Right renal cortex interstitium (tissue), 3 donors: ENCODE measurements at regions not wholly inside any gene's neighbourhood (a gene's known extent, or its start where the extent isn't known, plus 50 kb on each side); places are given as distances from the start of the nearest gene placed in this dataset.

Source experiments
- DNase-seq, 3 donors: peaks; one replicate each; pipeline ENCODE4 v3.0.0-alpha.2; 2013; ENCODE audit warnings: low read depth in 3 of 3, low spot score in 2 of 3

DNA sequence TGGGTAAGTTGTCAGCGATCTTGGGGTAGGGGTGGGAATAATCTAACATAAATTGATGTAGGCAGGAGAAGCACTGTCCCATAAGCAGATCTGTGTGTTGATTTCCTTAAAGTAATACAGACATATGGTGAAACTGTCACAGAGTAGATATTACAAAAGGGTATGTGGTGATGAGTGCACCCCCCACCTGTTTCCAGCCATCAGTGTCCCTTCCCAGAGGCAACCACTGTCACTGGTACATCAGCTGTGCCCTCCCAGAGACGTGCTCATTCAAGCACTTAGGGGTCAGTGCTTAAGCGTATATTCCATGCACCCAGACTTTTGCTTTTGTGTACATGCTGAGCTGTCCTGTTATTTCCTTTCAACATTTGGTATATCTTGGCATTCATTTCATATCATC is 94.3 kb upstream of the PITX1 start:
- no peak for DNase-seq

DNA sequence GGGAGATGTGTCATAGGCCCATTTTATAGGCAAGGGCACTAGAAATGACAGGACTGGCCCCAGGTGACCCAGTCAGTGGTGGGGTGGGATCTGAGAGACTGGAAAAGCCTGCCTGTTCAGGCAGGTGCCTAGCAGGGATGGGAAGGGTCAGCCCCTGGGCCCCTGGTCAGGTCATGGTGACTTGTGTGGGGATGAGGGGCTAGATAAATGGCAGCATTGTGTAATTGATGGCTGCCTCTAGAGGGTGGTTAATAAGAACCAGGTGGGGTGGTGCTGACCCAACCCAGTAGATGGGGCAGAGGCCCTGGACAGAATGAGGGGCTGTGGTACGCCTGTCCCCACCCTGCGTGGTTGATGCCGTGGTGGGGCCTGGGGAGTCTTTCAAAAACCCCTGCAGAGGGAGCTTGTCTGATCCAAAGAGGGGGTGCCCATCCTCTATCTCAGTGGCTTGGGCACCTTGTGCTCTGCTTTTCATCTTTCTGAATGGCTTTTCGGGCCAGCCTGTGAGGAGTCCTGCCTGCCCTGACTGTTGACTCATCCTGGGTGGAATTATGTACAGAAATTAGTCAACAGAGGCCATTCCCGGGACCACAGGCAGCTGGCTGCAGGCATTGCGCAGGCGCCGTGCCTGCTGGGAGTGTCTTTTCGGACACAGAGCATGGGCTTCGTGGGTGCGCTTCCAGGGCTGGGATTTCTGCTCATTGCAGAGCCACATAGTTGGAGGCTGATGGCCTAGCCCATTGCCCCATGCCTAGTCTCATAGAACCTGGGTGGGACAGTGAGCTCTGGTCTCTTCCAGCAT is 93.6 kb upstream of the PITX1 start:
- DNase-seq, result no peak

DNA sequence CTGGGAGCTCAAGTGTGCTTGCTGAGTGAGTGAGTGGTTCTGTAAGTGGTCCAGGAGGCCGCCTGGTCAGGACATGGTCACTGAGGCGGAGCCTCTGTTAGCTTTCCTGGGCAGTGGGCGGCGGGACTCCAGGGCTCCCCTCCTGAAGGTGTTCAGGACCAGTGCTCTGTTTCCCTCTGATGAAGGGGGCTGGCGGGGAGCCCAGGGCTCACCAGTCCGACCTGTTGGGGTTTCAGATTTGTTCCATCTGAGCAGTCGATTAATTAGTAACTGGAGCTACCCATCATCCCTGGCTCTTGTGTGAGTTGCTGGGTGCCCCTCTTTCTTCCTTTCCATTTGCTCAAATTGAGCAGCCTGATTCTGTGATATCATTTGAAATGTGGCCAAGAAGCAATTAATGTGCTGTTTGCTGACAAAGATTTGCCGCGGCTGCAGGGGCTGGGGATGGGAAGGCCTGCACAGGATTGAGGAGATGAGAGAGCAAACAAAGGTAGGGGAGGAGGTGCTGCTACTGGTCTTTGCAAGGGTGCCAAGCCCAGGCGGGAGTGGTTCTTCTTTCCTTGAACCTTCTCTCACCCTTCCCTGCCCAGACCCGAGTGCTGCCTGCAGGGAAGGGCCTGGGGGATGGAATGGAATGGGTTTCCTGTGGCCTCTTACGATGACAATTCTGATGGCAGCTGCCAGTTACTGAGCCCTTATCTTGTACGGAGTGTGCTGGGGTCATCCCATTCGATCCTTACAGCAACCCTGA is 92.8 kb upstream of the PITX1 start:
- DNase-seq, result peak in 2 of 3 donors; percentile 51 to 53

DNA sequence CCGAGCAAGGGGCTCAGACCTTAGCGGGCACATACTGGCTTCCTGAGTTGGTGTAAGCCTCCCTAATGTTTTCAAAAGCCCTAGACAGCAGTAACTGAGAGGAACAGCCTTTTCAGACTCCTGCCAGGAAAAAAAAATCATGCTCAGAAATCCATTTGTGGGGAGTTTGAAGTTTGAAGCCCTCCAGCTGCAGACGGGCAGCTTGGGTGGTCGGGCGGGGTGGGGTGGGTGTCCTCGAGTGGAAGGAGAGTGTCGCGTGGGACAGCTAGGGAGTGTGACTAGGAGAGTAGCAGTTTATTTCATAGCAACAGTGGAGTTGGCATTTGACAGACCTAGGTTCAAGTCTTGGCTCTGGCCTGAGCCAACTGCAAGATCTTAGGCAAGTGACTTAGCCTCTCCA is 90.7 kb upstream of the PITX1 start:
- no peak for DNase-seq

DNA sequence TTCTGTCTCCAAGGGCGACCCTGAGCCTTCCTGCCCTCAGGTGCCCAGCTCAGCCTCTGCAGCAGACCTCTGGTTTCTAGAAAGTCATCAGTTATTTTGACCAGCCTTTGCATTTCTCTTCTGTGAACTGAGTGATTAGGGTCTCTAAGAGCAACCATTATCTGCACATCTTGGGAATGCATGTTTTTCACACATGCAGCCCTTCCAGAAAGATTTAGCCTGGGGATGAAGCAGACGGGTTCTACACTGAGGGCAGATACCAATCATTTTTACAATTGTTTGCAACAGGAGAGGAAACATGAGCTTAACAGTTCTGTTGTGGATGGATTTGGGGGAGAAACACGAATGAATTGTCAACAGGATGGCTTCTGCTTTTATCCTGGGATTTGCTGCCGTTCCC is 90.1 kb upstream of the PITX1 start:
- DNase-seq, result no peak

DNA sequence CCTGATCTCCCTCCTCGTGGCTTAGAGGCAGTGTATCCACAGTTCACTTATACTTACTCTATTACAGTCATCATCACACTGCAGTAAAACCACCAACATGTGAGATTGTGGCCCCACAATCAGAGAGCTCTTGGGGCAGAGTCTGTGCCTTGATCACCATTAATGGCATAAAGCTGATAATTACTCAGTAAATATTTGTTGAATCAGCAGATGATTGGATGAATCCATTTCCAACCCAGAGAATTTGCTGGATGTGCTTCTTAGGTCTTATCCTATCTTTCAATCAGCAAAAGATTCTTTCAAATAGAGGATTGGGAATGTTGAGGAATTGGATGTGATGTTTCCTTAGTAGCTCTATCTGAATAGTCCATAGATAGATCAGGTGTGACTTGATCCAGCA is 88.8 kb upstream of the PITX1 start:
- DNase-seq, result no peak

DNA sequence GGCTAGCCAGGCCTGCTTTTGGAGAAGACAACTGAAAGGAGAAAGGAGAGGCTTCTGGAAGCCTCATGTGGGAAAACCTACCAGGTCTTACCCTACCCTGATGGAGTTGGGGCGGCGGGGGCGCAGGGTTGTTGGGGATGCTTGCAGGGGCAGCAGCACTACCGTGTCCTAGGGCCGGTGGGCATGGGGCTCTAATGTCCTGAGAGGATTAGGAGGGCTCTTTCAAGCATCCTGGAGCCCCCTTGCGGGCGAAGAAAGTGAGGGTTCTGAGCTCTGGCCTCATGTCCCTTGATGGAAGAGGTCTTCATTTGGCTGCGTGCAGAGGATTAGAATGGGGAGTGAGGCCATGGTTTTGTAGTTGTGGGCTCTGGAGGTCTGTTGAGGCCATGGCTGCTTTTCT is 86.9 kb upstream of the PITX1 start:
- DNase-seq, result no peak

DNA sequence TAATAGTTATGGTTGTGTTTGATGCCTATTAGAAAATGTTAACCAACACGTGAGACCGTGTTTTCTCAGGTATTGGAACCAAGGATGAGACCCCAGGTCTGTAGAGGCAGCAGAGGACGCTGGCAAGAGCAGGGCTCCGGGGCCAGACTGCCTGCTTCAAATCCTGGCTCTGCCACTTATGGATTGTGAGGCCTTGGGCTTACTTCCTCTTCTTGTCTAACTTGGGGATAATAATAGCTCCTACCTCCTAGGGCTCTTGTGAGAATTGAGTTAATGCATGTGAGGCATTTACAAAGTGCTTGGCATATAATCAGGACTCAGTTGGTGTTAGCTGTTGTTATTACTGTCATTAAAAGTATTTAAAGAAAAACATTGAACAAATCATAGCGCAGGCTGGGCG is 85.5 kb upstream of the PITX1 start:
- DNase-seq, result no peak

DNA sequence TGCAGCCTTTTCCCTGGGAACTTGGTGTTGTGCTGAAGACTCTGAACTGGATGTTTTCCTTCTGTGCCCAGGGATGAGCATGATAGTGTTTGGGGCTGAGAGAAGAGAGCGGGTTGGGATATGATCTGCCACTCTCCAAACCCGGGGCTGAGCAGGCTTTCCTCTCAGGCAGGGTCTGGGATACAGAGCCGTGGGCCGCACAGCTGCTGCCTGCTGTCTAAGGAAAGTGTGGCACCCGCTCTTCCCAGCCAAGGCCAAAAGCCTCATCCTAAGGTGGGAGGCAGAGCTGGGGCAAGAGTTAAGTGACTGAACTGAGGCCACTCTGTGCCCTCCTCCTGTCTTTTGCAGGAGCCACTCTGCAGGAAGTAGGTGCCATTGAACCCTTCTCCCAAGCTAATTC is 83.6 kb upstream of the PITX1 start:
- DNase-seq, result no peak

DNA sequence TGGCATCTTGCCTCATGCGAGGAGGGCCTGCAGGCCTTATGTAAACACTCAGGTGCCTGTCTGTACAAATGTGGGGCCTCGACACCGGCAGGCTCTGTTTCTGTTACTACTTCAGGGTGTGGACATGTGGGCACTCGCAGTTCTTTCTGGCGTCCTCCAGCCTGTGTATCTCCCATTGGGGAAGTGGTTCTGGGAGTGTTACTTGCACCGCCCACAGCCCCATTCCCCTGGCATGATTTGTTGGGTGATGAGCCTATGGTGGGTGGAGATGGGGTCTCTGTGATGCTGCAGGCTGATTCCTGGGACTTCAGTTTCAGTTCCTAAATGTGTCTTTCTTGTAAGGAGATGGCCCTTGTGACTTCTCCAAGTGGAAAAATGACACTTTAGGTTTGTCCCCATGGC is 82.1 kb upstream of the PITX1 start:
- no peak for DNase-seq

DNA sequence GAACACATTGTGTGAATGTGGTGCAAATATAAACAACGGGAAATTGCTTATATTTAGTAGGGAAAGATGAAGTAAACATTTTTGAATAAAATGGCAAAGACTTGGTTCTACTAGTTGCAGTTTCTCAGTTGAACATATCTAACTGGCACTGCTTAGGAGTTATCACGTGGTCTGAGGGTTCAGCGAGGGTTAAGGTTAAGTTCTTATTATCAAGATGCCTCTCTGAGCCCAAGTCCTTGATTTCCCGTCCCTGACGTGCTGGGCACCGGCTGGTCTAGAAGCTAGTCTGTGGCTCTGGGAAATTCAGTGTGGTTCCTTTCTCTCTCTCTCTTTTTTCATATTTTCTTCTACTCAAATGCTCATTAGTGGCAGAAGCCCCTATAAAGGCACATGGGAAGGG is 81.6 kb upstream of the PITX1 start:
- no peak for DNase-seq

DNA sequence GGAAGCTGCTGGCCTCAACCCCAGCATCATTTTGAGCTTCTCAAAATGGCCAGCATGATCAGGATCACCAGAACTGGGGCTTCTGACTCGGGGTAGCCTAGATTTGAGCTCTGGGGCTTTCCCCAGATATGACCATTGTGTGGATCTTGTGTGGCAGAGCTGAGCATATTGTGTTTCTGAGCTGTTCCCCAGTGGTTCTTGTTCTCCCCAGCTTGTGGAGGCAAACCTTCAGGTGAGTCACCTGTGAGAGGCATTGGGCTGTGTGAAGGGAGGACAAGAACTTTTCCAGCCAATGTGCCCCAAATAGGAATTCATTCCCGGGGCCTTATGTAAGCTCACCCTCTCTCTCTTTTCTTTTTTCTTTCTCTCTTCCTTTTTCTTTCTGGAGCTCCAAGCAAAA is 80.7 kb upstream of the PITX1 start:
- DNase-seq, result no peak

DNA sequence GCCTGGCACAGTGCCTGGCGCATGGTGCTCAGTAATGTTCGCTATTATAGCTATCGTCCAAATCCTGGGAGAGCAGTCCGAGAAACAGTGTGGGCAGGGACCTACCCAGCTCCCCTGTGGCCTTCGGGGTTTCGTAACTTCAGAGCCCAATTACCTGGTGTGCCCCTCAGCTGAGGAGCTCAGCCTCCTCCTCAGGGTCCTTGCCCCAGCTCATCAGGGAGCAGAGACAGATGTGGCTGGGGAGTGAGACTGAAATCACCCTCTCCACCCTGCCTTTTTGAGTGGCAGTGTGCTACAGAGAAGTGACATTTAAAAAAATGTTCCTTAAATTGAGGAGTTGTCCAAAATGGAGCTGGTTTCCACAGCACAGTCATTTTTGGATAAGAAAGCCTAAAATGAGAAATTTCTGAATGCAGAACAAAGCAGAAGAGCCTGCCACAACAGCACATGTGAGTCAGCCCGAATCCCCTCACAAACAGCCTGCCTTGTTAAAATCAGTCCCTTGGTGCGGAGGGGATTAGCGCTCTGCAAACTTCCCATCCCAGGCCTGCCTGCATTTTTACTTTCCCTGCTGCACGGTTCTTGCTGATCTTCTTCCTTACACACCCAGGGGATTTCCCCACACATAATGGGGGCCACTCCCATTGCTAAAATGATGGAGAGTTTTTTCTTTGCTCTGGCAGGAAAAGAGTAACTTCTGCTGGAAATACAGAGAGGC is 78.1 kb upstream of the PITX1 start:
- no peak for DNase-seq

DNA sequence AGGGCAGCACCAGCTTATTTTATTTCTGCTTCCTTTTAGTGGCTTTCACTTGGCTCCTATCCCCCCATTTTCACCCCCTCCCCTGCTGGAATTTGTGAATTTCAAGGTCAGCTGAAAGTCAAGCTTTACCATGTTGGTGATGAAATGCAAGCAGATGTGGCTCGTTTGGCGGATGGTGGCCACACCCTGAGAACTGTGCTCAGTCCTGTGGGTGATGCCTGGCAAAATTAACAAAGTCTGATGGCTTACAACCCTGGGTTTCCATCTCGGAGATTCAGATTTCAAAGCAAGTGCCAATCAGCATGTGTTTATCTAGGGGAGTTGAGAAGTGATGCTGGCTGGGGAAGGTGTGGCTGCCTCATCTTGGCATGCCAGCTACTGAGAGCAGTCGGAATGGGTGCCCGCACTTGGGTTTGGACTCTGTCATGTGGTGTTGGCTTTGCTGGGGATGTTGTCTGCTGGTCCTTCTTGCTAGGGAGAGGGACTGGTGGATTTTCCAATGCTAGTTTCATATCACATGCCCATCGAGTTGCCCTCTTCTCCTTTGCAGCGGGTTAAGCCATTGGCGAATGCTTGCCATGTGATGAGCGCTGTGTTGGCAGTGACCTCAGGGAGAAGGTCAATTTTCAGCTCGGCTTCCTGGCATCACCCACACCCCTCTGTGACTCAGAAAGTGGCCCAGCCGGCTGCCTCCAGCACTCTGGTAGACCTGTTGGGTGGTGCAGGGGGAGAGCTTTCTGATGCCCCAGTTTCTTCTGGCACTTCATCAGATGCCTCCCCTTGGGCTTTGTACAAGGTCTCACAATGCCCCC is 77.0 kb upstream of the PITX1 start:
- DNase-seq, result no peak

DNA sequence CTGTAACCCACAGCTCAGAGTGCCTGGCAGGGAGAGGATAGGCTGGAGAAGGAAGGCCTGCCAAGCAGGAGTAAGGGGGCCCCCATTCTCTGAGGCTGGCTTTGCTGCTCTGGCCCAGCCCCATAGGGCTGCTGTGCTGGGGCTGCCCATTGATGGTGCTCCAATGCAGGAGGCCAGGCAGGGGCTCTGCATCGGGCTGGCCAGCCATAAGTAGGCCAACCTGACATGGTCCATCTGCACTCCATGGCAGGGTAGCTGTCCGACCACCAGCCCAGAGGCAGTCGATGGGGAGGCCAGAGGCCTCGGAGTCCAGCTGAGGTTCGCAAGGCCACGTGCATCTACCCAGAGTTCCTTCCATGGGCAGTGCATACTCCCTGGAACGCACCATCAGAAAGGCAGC is 75.0 kb upstream of the PITX1 start:
- no peak for DNase-seq

DNA sequence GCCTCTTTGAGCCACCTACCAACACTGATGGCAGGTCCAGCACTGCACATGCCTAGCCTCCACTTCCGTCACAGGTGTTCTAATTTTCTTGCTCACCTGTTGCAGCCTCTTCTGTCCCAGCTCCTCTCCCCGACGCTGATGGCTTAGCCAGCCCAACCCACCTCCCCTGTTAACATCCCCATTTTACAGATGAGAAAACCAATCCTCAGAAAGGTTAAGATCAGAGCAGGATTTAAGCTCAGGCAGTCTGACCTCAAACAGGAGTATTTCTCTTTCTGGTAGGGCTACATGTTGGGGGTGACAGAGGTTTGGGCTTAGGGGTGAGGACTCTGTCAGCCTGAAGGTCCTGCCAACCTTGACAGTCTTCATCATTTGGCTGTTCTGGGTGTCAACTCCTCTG is 74.5 kb upstream of the PITX1 start:
- no peak for DNase-seq

DNA sequence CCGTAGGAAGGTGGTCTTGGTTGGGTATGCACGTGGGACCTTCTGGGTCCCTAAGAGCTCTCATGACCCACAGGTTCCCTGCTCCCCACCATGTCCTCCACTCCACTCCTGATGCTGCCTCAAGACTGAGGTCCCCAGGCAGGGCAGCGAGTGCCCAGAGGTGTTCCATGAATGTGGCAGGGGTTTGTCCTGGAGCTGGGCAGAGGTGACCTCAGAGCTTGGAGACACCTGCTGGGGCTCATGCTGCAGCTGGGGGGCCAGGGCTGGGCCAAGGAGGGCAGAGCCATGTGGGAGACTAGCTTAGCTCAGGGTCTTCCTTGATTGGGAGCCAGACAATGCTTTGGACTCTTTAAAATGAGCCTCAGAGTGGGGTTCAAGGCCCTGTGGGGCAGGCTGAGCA is 74.0 kb upstream of the PITX1 start:
- DNase-seq, result no peak

DNA sequence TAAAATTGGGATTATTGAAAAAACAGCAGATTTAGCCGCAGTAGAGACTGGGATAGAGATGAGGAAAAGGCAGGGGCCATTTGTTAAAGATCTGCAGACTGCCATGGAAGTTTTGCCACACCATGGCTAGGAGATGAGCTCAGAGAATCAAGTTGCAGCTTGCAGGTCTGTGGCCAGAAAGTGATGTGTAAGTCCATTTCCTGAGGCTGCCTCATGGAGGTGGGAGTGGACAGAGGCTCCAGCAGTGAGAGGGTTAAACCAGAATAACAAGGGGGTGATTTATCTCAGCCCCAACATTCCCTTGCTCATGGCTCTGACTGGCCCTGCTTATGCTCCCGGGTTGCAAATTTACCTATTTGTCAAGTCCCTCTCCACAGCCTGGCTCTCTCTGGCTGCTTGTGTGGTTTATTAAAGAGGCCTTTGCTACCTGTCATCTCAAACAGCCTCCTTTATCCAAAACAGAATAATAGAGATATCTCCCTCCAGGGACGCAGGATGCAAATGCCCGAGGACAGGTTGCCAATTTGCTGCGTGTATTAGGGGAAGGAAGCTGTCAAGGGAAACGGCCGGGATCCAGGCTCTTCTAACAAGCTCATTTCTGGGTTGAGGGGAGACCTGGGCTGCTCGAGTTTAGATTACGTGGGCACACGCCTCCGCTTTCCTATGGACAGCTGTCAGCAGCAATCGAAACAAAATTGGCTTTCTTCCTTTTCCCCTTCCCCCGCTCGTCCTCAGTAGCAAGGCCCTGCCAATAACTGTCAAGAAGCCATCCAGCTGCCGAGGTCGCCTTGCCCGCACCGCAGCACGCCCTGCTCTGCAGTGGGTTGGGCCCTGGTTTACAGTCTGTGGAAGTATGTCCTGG is 72.8 kb upstream of the PITX1 start:
- DNase-seq, result no peak

DNA sequence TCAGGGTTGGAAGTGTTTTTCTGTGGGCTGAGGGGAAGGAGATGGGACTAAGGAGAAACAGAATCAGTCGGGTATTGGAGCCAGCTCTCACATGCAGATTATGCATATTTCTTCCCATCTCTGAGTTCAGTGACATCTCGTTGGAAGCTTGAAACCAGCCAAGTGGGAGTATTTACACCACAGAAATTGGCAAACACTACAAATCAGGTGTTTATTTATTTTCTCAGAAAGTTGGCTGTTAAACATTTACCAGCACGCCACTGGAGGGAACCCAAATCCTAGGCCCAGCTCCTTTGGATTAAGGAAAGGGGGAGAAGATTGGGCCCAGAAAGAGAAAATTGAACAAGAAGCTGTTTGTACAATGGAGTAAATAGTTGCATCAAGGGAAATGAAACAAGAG is 72.1 kb upstream of the PITX1 start:
- DNase-seq, result no peak

DNA sequence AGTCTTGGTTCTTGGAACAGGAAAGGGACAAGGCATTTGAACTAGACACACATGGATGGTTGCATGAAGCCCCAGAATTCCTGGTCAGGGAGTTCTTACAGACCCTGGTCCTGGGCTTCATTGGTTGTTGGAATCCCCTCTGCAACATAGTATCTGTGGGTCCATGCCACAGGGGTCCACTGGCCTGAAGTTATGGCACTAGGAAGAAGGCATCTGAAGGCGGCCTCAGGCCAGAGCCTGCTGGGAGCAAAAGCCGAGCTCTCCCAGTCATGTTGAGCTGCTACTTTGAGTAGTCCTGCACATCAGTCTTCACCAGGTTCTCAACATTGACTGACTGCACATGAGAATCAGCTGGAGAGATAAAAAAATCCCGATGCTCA is 71.1 kb upstream of the PITX1 start:
- DNase-seq, result no peak
